ENCODE measurements at regions not wholly inside any gene's neighbourhood (a gene's known extent, or its start where the extent isn't known, plus 50 kb on each side); places are given as distances from the start of the nearest gene placed in this dataset.

DNA sequence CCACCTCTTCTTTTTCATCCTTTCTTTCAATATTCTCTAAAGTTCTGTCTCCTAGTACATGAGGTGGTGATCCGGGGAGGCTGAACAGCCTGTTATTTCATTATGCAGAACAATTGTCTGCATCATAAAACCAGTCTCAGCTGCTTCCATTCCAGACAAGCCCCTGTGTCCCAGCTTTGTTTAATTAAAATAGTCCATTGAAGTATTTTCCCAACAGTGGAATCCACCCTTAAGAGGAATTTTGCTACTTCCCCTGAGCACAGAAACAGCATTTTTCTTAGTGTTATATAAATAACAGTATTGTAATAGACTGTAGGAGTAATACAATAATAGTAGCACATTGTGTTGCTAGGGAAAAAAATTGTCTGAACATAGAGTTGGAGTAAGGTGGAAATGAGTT lies 395.4 kb upstream of the TCF4 start:
- TF ChIP-seq, protein P1, sequence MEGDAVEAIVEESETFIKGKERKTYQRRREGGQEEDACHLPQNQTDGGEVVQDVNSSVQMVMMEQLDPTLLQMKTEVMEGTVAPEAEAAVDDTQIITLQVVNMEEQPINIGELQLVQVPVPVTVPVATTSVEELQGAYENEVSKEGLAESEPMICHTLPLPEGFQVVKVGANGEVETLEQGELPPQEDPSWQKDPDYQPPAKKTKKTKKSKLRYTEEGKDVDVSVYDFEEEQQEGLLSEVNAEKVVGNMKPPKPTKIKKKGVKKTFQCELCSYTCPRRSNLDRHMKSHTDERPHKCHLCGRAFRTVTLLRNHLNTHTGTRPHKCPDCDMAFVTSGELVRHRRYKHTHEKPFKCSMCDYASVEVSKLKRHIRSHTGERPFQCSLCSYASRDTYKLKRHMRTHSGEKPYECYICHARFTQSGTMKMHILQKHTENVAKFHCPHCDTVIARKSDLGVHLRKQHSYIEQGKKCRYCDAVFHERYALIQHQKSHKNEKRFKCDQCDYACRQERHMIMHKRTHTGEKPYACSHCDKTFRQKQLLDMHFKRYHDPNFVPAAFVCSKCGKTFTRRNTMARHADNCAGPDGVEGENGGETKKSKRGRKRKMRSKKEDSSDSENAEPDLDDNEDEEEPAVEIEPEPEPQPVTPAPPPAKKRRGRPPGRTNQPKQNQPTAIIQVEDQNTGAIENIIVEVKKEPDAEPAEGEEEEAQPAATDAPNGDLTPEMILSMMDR (IDR thresholded peaks at IDR 0.05) = no peak
- no peak for TF ChIP-seq POLR2A (IDR thresholded peaks at IDR 0.05)
- WGBS, 4 donors = 54 to 67% (median 66%) methylated on average over 1 of the region's 1 CpG
- Histone ChIP-seq H3K4me3 (no peak overlapping the region), H3K27me3 (no peaks in the 10 kb centered on the region), H3K27ac (no peak overlapping the region), H3K4me1 (replicated peaks in 1 of 2) (no peaks in the 10 kb centered on the region), H3K9me3 (replicated peaks in 1 of 3) (no peaks in the 10 kb centered on the region), H3K36me3 (replicated peaks in 1 of 2) (no peaks in the 10 kb centered on the region)
- DNase-seq = no peak
- intact Hi-C loops (cut with DNase I) = loop anchor here in 1 of 2 donors (10.0 kb wide), 1 partner anchor 591 kb away; no protein-coding TSS in a partner anchor

DNA sequence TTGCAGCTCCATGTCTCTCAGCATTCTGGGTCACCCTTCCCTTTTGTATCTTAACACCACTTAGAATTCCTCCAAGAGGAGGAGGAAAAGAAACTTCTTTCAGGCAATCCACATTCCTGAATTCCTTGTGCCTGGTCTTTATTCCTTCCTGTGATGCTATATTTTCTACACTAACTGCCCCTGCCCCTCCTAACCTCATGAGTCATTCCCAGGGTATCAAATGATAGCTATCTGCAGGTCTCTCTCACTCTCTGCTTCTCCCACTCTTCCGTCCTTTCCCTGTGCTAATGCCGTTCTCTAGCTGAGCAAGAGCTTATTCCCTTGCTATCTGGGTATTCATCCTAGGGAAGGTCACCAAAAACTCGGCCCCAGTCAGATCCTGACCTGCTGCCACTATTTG lies 395.0 kb upstream of the TCF4 start:
- TF ChIP-seq, protein P1 (IDR thresholded peaks at IDR 0.05) = no peak
- TF ChIP-seq POLR2A (IDR thresholded peaks at IDR 0.05) = no peak
- Histone ChIP-seq H3K4me3 (no peak overlapping the region), H3K4me1 (replicated peaks in 1 of 2) (no peaks in the 10 kb centered on the region), H3K27me3 (no peaks in the 10 kb centered on the region), H3K9me3 (replicated peaks in 1 of 3) (no peaks in the 10 kb centered on the region), H3K27ac (no peak overlapping the region), H3K36me3 (replicated peaks in 1 of 2) (no peaks in the 10 kb centered on the region)
- intact Hi-C loops (cut with DNase I) = loop anchor here in 1 of 2 donors (10.0 kb wide), 1 partner anchor 592 kb away; no protein-coding TSS in a partner anchor
- 39 to 68% (median 46%) methylated on average over 3 of the region's 3 CpGs for WGBS, 4 donors
- DNase-seq = no peak

DNA sequence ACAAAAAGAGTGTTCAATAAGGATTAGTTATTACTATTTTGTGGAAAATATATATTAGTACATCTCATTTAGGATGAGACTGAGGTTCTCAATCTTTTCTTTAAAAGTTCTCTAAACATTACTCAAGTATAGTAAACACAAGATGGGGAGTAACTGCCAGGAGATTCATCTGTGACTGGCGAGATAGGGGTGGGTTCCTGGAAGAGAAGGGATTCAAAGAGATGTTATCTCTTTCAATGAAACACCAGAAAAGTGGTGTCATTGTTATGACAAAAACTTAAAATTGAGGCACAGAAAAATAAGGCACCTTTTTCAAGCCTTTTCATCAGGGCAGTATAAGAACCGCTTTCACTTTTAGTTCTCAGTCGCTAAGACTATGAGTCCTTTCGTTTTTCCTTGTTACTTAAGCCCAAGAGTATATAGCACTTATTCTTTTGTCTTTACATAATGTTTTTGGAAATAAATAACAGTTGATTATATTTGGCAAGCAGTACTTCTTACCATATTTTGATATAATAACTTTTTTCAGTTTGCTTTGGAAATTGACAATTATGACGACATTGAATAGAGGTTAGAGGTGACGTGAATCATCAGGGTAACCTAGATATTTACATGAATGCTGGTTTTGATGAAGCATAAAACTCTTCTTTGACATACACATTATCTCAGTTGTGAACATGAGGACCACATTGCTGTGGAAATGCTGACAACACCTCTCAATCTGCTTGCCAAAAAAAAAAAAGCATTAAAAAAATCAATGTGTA lies 393.9 kb upstream of the TCF4 start:
- Histone ChIP-seq H3K36me3 (replicated peaks in 1 of 2) (no peaks in the 10 kb centered on the region), H3K9me3 (replicated peaks in 1 of 3) (no peaks in the 10 kb centered on the region), H3K4me1 (replicated peaks in 1 of 2) (no peaks in the 10 kb centered on the region), H3K4me3 (no peak overlapping the region), H3K27ac (no peak overlapping the region), H3K27me3 (no peaks in the 10 kb centered on the region)
- intact Hi-C loops (cut with DNase I) = loop anchor here in 1 of 2 donors (10.0 kb wide), 1 partner anchor 593 kb away; no protein-coding TSS in a partner anchor
- TF ChIP-seq, protein P1 (IDR thresholded peaks at IDR 0.05) = no peak
- TF ChIP-seq POLR2A (IDR thresholded peaks at IDR 0.05) = no peak
- WGBS, 4 donors = 81 to 87% (median 82%) methylated on average over 6 of the region's 6 CpGs
- DNase-seq = no peak

DNA sequence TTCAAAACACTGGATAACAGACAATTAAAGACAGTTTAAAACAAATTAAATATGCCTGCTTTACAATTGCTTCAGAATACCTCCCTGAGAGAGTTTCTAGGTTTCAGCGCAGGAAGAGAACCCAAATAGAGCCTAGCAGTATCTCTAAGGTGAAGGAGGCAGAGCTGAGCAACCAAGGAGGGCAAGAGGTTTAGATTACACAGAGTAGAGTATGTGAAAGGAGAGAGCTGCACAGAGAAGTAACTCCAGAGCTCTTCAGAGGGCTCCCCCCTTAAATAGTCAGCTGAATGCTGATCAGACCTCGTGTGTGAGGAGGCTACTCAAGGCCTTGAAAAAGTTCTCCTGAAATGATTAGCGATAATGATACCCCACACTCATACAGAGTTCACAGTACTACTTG lies 386.5 kb upstream of the TCF4 start:
- Histone ChIP-seq H3K9me3 (replicated peaks in 1 of 3) (peaks cover 0 to 8% (median 0%) of the 10 kb centered on the region in 3 donors), H3K36me3 (replicated peaks in 1 of 2) (no peaks in the 10 kb centered on the region), H3K27me3 (no peaks in the 10 kb centered on the region), H3K4me3 (no peak overlapping the region), H3K27ac (no peak overlapping the region), H3K4me1 (replicated peaks in 1 of 2) (no peaks in the 10 kb centered on the region)
- 69 to 80% (median 77%) methylated on average over 3 of the region's 3 CpGs for WGBS, 4 donors
- TF ChIP-seq, protein P1 (IDR thresholded peaks at IDR 0.05) = no peak
- TF ChIP-seq POLR2A (IDR thresholded peaks at IDR 0.05) = no peak
- no peak for DNase-seq
- intact Hi-C loops (cut with DNase I) = loop anchor here in 1 of 2 donors (10.0 kb wide), 1 partner anchor 60 kb away; no protein-coding TSS in a partner anchor
